HG02678 (cell line): ENCODE measurements at regions not wholly inside any gene's neighbourhood (a gene's known extent, or its start where the extent isn't known, plus 50 kb on each side); places are given as distances from the start of the nearest gene placed in this dataset.
"Not testable (repeated sequence)": the region's sequence is repeated elsewhere in the genome, so short reads cannot be mapped to it uniquely, and the experiment has no call there.

Source experiments
- ATAC-seq: cut with Tn5 transposase; IDR thresholded peaks from one replicate; pipeline ENCODE4 v1.9.1; 2021; ENCODE audit warnings: mild to moderate bottlenecking, moderate library complexity; ENCODE audit not compliant: unreplicated experiment

DNA sequence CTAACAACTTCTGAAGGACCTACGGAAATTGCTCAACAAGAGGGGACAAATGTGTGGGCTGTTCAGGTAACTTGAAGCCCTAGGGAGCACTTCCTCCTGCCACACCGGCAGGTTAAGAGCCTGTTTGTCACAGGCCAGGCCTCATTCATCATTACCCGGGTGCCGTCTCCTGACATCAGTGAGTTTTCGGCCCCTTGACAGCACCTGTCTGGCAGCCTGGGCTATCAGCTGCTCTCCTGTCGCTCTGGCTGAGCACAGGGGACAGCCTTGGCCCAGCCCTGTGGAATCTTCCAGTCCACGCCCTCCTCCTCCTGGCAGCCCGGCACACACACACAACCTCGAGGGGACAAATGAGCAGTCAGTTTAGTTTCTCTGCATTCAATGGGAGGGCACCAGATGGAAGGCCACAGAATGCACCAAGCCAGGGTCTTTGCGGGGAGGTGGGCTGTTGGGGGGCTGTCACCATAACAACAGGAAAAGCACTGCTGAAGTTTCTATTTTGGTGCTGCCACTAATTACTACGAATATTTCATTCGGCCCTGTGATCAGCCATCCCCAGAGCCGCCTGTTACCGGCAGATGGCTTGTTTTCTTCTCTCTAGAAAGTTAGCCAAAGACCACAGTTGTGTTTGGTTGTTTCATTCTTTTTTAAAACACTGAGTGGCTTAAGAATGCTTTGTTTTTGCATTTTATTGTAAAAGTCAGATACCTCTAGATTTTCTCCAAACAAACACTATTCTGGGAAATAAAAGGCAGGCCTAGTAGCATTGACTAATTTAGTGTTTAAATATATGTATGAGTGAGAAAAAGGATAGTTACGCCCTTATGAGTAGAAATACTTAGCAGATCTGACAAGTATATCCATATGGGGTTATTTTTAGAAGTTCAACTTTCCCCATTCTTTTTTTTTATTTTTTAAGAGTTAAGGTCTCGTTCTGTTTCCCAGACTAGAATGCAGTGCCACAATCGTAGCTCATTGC is 189.9 kb upstream of the NDUFV2 start:
- ATAC-seq: peak; percentile 77

DNA sequence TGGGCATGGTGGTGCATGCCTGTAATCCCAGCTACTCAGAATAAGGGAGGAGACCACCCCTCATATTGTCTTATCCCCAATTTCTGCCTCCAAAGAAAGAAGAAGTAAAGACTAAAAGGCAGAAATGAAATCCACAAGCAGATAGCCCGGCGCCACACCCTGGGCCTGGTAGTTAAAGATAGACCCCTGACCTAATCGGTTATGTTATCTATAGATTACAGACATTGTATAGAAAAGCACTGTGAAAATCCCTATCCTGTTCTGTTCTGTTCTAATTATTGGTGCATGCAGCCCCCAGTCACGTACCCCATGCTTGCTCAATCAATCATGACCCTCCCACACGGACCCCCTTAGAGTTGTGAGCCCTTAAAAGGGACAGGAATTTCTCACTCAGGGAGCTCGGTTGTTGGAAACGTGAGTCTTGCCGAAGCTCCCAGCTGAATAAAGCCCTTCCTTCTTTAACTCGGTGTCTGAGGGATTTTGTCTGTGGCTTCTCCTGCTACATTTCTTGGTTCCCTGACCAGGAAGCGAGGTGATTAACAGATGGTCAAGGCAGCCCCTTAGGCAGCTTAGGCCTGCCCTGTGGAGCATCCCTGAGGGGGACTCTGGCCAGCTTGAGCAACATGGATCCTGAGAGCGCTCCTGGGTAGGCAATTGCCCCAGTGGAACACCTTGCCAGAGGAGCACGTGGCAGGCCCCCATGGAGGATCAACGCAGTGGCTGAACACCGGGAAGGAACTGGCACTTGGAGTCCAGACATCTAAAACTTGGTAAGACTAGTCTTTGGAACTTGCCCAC is 188.7 kb upstream of the NDUFV2 start:
- ATAC-seq: not testable (repeated sequence)

DNA sequence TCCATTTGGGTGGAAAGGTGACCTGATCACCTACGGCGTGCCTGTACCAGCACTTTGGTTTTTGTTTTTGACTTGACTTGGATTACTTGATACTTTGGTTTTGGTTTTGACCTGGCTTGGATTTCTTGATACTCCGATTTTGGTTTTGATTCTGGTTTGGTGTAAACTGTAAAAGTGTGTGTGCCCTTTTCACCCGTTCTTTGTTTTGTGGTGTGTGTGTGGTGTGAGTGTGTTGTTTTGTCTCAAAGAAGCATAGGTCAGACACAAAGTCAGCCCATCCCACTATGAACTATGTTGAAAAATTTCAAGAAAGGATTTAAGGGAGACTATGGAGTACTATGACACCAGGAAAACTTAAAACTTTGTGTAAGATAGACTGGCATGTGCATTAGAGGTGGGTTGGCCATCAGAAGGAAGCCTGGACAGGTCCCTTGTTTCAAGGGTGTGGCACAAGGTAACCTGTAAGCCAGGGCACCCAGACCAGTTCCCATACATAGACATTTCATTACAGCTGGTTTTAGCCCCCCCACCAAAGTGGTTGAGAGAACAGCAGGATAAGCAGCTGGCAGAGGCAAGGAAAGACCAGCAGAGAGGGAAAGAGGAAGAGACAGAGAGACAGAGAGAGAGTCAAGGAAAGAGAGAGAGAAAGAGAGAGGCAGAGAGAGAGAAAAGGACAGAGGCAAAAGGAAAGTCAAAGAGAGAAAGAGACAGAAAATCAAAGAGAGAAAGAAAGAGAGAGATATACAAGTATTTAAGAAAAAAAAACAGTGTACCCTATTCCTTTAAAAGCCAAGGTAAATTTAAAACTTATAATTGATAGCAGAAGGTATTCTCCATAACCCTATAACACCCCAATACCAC is 187.9 kb upstream of the NDUFV2 start:
- not testable (repeated sequence) for ATAC-seq

DNA sequence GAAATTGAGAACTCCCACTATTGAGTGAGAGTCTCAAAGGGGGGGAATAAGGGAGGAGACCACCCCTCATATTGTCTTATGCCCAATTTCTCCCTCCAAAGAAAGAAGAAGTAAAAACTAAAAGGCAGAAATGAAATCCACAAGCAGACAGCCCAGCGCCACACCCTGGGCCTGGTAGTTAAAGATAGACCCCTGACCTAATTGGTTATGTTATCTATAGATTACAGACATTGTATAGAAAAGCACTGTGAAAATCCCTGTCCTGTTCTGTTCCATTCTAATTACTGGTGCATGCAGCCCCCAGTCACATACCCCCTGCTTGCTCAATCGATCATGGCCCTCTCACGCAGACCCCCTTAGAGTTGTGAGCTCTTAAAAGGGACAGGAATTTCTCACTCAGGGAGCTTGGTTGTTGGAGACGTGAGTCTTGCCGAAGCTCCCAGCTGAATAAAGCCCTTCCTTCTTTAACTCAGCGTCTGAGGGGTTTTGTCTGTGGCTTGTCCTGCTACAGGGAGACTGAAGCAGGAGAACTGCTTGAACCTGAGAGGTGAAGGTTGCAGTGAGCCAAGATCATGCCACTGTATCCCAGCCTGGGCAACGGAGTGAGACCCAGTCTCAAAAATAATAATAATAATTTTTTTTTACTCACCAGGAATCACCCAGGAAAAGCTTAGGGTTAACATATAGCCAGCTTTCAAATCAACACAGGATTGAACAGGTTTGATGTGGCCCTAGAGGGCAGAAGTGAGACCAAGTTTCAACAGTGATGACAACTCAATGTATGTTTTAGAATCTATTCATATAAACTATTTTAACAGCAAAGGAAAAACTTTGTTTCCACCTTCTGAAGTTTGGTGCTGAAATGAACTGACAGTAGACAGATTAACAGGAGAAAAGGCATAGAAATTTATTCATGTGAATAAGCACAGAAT is 181.4 kb upstream of the NDUFV2 start:
- ATAC-seq: not testable (repeated sequence)

DNA sequence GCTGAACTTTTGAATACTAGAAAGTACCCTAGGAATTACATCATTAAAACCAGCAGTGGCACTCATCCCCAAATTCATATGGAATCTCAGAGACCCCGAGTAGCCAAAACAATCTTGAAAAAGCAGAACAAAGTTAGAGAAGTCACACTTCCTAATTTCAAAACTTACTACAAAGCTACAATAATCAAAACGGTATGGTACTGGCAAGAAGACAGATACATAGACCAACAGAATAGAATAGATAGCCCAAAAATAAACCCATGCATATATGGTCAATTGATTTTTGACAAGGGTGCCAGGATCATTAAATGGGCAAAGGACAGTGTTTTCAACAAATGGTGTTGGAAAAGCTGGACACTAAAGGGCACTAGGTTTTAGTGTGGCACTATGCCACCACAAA is 176.0 kb upstream of the NDUFV2 start:
- ATAC-seq: no peak

DNA sequence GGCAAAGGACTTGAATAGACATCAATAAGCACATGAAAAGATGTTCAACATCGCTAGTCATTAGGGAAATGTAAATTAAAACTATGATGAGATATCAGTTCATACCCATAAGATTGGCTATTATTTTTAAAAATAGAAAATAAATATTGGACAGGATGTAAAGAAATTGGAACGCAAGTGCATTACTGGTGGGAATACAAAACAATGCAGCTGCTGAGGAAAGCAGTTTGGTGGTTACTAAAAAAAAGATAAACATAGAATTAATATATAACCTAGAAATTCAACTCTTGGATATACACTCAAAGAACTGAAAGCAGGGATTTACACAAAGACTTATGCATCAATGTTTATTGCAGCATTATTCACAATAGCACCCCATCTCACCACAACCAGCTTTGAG is 174.5 kb upstream of the NDUFV2 start:
- no peak for ATAC-seq

DNA sequence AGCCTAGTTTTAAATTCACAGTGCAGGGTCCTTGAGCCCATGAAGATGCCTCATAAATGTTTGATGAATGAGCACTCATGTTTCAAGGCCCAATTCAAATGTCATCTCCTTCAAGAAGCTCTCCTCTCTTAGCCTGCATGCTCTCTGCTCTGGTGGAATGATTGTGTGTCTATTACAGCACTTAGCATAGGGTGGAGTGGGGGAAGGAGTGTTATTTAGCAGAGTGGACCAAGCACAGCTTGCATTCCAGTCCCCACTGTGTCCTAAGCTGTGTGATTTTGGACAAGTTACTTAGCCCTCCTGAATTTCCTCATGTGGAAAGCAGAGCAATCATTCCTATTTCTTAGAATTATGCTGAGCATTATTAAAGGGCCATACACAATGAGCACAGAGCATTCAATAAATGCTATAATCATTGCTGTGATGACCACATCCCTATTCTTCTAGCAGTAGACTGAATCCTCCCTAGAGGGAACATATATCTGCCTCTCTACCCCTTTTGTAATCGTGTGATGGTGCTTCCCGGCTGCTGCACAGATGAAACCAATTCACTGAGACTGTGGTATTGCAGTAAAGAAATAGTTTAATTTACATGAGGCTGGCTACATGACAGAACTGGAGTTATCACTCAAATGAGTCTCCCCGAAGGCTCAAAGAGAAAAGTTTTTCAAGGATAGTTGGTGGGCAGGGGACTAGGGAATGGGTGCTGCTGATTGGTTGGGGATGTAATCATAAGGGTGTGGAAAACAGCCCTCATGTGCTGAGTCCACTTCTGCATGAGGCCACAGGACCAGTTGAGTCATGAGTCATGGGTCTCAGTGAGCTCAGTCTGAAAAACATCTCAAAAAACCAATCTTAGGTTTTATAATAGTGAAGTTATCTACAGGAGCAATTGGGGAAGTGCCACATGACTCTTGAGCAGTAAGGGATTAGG is 173.4 kb upstream of the NDUFV2 start:
- ATAC-seq: no peak

DNA sequence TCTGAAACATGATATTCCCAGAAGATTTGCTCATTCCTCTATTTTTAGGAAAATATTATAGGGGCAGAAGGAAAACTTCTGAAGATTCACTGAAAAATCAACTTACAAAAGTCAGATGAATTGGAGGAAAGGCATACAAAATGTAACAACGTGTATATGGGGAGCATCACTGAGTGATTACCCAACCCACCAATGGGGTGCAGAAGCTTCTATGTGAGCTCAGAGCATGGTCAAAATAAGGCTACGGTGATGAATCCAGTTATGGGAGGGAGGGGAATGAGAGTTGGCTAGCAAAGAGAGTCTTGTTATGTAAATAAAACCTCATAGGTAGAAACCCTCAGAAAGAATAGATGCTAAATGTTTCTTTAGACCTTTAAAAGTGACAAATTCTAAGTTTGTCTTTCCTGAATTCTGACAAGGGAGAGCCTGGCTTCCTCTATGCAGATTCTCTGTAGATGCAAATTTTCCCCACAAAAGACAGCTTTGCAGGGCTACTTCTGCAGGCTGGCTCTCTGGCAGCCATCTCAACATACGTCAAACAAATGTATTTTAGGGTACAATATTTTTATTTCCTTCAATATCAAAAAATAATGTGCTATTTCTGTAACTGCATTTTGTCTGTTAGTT is 171.4 kb upstream of the NDUFV2 start:
- ATAC-seq: no peak

DNA sequence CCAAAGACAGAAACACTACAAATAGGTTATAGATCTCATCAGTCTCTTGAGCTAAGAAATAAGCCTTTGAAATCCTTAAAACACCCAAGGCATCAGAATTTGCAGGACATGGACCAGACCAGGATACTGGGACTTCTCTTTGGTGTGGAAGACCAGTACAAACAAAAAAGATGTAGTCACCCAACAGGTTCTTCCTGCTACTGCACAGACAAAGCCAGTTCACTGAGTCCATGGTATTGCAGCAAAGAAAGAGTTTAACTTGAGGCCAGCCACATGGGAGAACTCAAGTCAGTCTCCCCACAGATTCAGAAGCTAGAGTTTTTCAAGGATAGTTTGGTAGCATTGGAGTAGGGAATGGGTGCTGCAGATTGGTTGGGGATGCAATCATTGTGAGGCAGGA is 169.6 kb upstream of the NDUFV2 start:
- no peak for ATAC-seq

DNA sequence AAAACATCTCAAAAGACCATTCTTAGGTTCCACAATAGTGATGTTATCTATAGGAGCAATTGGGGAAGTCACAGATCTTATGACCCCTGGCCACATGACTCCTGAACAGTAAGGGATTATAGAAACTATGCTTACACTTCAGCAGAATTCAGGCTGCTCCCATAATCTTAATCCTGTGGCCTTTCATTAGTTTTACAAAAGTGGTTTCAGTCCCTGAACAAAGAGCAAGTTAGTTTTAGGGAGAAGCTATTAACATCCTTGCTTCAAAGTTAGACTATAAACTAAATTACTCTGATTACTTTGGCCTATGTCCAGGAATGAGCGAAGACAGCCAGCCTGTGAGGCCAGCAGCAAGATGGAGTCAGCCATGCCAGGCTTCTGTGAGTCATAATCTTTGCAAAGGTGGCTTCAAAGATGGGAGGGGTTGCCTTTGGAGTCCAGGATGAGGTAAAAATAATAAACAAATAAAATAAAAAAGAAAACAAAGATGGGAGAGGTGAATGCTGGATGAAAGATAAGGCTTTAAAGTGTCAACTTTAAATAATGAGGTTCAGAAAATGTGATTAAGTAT is 168.7 kb upstream of the NDUFV2 start:
- no peak for ATAC-seq

DNA sequence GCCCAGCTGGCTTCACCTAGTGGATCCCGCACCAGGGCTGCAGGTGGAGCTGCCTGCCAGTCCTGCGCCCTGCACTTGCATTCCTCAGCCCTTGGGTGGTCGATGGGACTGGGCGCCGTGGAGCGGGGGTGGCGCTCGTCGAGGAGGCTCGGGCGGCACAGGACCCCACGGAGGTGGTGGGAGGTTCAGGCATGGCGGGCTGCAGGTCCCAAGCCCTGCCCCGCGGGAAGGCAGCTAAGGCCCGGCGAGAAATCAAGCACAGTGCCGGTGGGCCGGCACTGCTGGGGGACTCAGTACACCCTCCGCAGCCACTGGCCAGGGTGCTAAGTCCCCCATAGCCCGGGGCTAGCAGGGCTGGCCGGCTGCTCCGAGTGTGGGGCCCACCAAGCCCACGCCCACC is 167.2 kb upstream of the NDUFV2 start:
- not testable (repeated sequence) for ATAC-seq

DNA sequence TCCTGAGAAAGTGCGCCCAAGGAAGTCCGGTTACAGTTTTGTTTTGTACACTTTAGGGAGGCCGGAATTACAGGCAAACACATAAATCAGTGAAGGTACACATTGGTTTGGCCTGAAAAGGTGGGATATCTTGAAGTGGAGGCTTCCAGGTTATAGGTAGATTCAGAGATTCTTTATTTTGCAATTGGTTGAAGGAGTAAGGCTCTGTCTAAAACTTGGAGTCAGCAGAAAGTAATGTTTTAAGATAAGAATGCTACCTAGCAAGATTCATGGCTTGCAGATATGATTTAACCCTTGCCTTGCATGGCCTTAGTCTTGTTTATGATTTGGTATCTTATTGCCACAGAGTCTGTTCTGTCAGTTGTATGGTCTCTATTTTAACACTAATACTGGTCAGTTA is 165.9 kb upstream of the NDUFV2 start:
- ATAC-seq: no peak

DNA sequence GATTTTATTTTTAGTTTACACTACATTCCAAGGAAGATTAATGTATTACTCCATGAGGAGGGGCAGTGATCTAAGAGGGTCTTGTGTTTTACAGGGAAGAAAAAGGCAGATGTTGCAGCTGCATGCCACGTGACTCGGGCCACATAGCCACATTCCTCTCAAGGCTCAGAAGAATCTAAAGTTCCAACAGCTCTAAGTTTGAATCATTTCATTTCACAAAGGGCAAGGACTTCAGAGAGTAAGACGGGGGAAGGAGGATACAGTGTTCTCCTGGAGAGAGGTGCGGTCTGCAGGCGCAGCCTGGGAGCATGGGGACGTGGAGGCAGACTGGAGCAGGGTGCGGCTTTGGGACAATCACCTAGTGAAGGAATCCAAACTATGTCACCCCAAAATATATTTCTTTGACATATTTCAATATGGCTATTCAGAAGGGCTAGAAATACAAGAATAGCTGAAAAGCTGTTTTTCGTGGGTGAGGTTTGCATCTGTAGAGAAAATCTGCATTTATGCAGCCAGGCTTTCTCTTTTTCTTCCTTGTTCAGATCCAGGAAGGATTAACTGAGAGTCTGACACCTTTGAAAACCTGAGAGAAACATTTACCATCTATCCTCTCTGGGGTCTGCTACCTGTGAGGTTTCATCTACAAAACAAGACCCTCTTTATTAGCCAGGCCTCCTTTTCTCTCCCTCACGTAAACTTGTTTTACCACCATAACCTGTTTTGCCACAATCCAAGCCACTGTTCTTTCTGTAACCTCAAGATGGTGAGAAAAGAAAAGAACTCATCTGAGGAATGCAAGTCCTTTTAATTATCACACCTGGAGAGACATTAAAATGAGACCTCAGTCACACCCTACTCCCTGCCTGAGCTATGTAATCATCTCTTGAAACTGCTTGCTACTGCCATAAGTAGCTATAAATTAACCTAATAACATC is 165.1 kb upstream of the NDUFV2 start:
- ATAC-seq: no peak

DNA sequence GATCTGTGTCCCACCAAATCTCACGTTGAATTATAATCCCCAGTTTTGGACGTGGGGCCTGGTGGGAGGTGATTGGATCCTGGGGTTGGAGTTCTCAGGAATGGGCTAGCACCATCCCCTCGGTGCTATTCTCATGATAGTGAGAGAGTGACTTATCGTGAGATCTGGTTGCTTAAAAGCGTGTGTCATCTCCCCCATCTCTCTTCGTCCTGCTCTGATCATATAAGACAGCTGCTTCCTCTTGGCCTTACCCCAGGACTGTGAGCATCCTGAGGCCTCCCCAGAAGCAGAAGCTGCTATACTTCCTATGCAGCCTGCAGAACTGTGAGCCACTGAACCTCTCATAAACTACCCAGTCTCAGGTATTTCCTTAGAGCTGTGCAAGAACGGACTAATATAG is 163.7 kb upstream of the NDUFV2 start:
- ATAC-seq: no peak

DNA sequence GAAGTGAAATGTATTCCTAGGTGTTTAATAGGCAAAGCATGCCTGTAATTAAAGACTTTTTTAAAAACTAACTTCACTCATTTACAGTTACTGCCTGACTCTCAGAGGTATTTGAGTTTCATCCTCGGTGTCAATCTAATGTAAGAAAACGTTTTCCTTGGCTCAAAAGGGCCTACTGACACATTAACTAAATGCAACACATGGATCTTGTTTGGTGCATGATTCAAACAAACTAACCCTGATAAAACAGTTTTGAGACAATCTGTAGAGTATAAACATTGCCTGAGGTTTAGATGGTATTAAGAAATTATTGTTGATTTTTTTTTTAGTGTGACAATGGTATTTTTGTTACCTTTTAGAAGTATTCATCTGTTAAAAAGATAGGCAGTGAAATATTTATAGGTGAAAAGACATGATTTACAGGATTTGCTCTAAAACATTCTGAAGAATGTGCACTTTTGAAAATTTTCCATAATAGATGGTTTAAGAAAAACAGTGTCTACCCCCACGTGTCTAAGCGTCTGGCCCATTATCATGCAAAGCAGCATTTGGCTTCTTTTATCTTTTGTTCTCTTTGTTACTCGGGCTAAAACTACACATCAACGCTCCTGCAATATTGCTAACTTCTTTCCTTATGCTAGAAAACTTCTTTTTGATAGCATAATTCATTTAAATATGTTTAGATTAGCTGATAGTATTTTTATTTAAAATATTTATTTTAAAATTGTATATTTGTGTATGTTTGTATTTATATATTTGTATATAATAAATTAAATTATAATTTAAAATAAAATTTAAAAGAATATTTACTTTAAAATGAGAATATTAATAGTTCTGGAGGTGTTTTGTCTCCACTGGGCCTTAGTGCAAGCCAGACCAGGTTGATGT is 160.2 kb upstream of the NDUFV2 start:
- ATAC-seq: no peak
